Epithelial cell of prostate (primary cell): ENCODE measurements at regions not wholly inside any gene's neighbourhood (a gene's known extent, or its start where the extent isn't known, plus 50 kb on each side); places are given as distances from the start of the nearest gene placed in this dataset.

ENCODE experiments used
- DNase-seq: peaks from one replicate; pipeline ENCODE4 v3.0.0-alpha.2; 2011; ENCODE audit warnings: low read depth, low spot score
- H3K27ac ChIP-seq: fragments of 450-650 bp; 2 replicates; pipeline ENCODE4 v1.5.1; 2017; ENCODE audit warnings: mild to moderate bottlenecking

GRCh38 chr18:60656553-60656952 lies 284.0 kb upstream of the MC4R start:
- no peak overlapping the region for H3K27ac ChIP-seq
- DNase-seq = no peak

- H3K27ac ChIP-seq = no peak overlapping the region
- no peak for DNase-seq
Observed at GRCh38 chr18:60662491-60662890, 289.9 kb upstream of the MC4R start.

DNA sequence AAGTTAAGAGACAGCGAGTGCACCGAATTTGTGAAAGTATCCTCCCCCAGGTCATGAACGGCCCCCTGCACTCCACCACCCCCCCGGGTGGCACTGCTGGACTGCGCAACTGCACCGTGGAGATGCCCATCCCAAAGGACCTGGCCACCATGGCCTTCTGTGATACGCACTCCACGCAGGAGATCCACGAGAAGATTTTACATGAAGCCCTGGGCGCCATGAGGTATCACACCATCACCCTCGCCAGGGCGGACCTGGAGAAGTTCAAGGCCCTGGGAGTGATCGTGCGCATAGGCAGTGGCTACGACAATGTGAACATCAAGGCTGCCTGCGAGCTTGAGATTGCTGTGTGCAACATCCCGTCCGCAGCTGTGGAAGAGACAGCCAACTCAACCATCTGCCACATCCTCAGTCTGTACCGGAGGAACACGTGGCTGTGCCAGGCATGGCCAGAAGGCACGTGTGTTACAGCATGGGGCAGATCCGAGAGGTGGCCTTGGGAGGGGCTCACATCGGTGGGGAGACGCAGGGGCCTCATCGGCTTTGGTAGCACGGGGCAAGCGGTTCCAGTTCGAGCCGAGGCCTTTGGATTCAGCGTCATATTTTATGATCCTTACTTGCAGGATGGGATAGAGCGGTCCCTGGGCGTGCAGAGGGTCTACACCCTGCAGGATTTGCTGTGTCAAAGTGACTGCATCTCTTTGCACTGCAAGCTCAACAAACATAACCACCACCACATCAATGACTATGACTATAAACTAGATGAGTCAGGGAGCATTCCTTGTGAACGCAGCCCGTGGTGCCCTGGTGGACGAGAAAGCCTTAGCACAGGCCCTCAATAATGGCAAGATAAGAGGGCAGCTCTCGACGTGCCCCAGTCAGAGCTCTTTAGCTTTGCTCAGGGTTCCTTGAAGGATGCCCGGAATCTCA lies 290.8 kb upstream of the MC4R start:
- H3K27ac ChIP-seq = no peak overlapping the region
- DNase-seq = no peak

DNA sequence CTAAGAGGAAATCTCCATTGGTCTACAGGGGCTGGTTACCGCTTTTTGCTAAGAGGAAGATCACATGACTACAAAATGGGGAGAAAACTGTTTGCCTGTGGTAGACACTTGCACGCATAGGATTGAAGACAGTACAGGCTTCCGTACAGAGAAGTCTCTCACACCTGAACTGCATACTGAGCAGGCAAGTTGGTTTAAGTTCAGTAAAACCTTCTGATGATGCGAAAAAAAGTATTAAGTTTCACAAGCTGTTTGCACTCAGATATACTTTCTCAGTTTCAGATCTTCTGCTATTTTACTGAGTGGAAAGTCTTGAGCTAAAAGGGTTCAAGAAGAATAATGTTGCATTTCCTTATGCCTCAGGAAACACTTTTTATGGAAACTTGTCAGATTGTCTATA lies 292.2 kb upstream of the MC4R start:
- DNase-seq = no peak
- no peak overlapping the region for H3K27ac ChIP-seq

DNA sequence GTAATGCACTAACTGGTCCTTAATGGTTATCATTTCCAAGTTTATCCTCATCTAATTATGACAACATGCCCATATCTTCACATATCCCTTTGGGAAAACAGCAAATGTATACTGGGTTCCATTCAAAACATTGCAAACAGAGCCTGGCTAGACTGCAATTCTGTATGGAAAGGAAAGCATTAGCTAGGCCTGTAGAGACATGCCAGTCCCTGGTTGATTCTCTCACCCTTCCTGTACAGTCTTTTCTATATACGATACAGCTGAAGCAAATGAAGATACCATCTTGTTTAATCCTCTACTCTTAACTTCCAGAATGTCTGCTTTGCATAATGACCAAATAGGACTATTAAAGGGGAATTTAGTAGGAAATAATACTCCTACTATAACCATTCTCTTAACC lies 294.4 kb upstream of the MC4R start:
- H3K27ac ChIP-seq = peak overlapping the region; percentile 2
- peak; percentile 8 for DNase-seq

DNA sequence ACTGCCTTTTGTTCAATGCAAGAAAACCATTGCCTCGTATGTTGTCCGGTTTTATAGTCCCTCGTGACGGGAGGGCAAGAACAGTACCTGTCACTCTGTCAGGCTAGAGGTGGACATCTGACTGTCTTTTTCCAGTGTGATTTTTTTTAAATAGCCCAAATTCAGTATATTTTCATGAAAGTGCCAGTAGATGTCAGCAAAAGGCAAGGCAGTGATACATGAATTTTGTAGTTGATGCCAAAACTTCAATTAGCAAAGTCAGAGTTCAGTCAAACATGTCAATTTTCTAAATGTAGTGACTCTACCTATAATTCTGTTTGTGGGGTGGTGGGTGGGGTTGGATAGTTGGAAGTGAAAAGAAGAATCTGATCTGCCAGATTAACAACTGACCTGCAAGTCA lies 296.0 kb upstream of the MC4R start:
- no peak for DNase-seq
- H3K27ac ChIP-seq = no peak overlapping the region

GRCh38 chr18:60669938-60670337 lies 297.4 kb upstream of the MC4R start:
- H3K27ac ChIP-seq = no peak overlapping the region
- DNase-seq = no peak

GRCh38 chr18:60671021-60671420 lies 298.4 kb upstream of the MC4R start:
- DNase-seq = no peak
- H3K27ac ChIP-seq = no peak overlapping the region

GRCh38 chr18:60675126-60675525 lies 302.6 kb upstream of the MC4R start:
- DNase-seq = no peak
- H3K27ac ChIP-seq = no peak overlapping the region

- no peak overlapping the region for H3K27ac ChIP-seq
- peak; percentile 18 for DNase-seq
Observed at GRCh38 chr18:60675801-60676200, 303.2 kb upstream of the MC4R start.

DNA sequence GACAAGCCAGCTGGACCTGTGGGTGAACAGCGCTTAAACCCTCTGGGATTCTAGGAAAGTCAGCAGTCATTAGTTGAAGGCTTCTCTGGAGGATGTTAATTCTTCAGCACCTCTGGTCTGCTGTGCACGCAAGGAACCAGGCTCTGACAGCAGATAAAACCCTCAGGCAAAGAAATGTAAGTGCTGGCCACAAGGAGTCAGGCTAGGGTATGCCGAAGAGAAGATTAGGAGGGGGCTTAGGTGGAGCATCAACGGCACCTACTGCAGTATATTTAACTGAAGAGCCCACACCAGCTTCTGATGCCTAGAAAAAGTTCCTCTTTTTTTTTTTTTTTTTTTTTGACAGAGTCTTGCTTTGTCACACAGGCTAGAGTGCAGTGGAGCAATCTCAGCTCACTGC lies 304.2 kb upstream of the MC4R start:
- no peak for DNase-seq
- H3K27ac ChIP-seq = no peak overlapping the region

GRCh38 chr18:60684843-60685513 lies 312.4 kb upstream of the MC4R start:
- DNase-seq = no peak
- H3K27ac ChIP-seq = no peak overlapping the region

DNA sequence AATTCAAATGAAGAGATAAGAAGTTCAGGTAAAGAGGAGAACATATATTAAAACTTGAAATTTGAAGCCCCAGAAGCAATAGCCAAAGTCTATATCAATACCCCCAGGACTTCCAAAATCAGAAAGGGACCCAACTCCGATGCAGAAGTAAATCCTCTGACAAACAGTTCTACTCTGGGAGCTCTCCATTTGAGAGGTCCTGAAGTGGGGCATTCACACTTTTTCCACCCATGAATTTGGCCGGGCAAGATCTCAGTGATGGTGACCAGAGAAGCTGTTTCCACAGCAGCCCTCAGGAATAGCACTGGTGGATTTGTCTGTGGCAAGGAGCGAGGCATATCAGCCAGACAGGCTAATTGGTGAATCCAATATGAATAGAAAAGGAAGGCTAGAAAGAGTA lies 313.6 kb upstream of the MC4R start:
- DNase-seq = no peak
- no peak overlapping the region for H3K27ac ChIP-seq

DNA sequence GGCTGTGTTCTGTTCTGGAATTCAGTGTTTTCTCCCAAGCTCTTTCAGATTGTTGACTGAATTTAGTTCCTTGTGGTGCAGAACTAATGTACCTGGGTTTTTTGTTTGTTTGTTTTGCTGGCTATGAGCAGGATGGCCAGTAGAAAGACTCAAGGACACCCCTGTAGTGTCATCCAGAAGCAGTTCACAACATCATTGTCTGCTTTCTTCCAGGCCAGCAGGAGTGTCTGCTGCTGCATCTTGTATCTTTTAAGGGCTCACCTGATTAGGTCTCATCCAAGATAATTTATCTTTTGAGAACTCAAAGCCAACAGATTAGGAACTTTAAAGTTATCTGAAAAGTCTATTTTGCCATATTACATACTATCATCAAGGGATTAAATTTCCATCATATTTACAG lies 318.5 kb upstream of the MC4R start:
- H3K27ac ChIP-seq = no peak overlapping the region
- no peak for DNase-seq

DNA sequence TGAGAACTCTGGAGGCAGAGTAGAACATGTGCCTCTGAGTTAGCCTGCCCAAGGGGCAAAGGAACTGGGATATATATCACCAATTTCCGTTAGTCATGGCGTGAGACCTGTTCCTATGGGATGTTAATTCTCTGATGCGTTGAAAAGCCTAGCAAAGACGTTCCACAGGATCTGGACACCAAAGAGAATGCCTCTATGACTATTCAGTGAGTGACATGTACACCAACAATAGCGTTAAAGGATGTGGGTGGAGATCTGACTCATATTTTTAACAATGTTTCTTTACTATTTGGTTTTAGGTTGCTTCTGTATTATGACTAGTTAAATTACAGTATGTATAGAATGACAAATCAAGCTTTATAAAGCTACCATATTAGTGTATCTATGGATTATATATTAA lies 320.9 kb upstream of the MC4R start:
- peak overlapping the region; percentile 48 for H3K27ac ChIP-seq
- DNase-seq = peak; percentile 69

DNA sequence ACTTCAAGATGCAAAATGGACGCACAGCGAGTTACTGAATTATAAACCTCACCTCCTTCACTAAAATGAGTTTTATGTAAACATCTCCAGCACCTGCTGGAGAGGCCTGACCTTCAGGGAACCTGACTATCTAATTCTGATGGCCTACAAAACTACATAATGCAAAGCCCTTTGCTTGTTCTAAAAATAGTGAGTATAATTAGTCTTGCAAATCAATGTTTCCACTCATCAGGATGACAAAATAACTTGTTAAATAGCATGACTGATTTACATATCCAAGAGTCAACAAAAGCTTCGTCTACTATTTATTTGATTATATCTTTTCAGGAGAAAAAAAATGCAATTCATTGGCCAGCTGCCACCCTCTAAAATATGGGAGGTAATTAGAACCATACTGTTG lies 326.3 kb upstream of the MC4R start:
- DNase-seq = no peak
- H3K27ac ChIP-seq = no peak overlapping the region

GRCh38 chr18:60722742-60723141 lies 350.2 kb upstream of the MC4R start:
- no peak for DNase-seq
- H3K27ac ChIP-seq = no peak overlapping the region

- peak overlapping the region; percentile 53 for H3K27ac ChIP-seq
- no peak for DNase-seq
Observed at GRCh38 chr18:60732143-60732542, 359.6 kb upstream of the MC4R start.

- H3K27ac ChIP-seq = no peak overlapping the region
- DNase-seq = no peak
Observed at GRCh38 chr18:60739212-60739611, 366.6 kb upstream of the MC4R start.

- DNase-seq = no peak
- no peak overlapping the region for H3K27ac ChIP-seq
Observed at GRCh38 chr18:60740313-60740712, 367.7 kb upstream of the MC4R start.

- no peak overlapping the region for H3K27ac ChIP-seq
- no peak for DNase-seq
Observed at GRCh38 chr18:60746491-60746890, 373.9 kb upstream of the MC4R start.

DNA sequence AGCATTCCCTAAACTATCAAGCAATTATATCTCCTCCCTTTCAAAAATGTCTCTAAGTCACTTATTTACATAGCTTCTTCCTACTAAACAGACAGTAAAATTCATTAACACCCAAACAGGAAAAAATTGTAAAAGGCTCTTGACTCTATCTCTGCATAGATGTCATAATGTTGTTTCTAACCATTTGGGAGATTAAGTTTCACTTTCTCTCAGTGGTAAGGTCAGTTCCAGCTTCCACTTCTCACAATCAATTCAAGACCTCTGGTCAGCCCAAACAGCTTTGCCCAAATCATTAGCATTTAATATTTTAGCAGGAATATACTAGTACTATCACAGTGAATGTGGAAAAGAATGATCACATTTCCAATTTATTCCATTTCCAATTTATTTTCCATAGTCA lies 374.3 kb upstream of the MC4R start:
- no peak for DNase-seq
- no peak overlapping the region for H3K27ac ChIP-seq
